Liver (tissue), 8 donors: ENCODE measurements at regions not wholly inside any gene's neighbourhood (a gene's known extent, or its start where the extent isn't known, plus 50 kb on each side); places are given as distances from the start of the nearest gene placed in this dataset.

Experiments used
- DNase-seq: peaks from one replicate; pipeline ENCODE4 v3.0.0-alpha.2; 2017; ENCODE audit warnings: low spot score
- H3K27ac ChIP-seq, 2 donors: one replicate each; pipeline ENCODE4 v1.7.0; 2013; ENCODE audit warnings: inconsistent platforms in 2 of 2, low read length in 2 of 2, control low read depth in 1 of 2, low read depth in 1 of 2, mild to moderate bottlenecking in 1 of 2
- H3K27me3 ChIP-seq, 4 donors: one replicate each; pipeline versions ENCODE4 v1.6.1 to v1.7.0; 2013; ENCODE audit warnings: low read length in 3 of 4, inconsistent platforms in 1 of 4, mild to moderate bottlenecking in 1 of 4, moderate library complexity in 1 of 4; ENCODE audit not compliant: control insufficient read depth in 4 of 4, insufficient read depth in 4 of 4
- H3K36me3 ChIP-seq, 4 donors: one replicate each; pipeline versions ENCODE4 v1.6.1 to v1.7.0; 2013; ENCODE audit warnings: low read length in 3 of 4, mild to moderate bottlenecking in 3 of 4, low read depth in 1 of 4, moderate library complexity in 1 of 4; ENCODE audit not compliant: control insufficient read depth in 4 of 4, insufficient read depth in 3 of 4
- H3K4me1 ChIP-seq, 4 donors: one replicate each; pipeline versions ENCODE4 v1.6.1 to v1.7.0; 2013; ENCODE audit warnings: low read length in 3 of 4, mild to moderate bottlenecking in 3 of 4, moderate library complexity in 1 of 4; ENCODE audit not compliant: control insufficient read depth in 4 of 4, insufficient read depth in 4 of 4
- H3K4me3 ChIP-seq, 3 donors: one replicate each; pipeline versions ENCODE4 v1.6.1 to v1.7.0; 2013; ENCODE audit warnings: low read length in 3 of 3, control low read depth in 1 of 3, low read depth in 1 of 3, mild to moderate bottlenecking in 1 of 3
- H3K9ac ChIP-seq, 2 donors: one replicate each; pipeline ENCODE4 v1.7.0; 2013; ENCODE audit warnings: low read length in 2 of 2, mild to moderate bottlenecking in 2 of 2, moderate library complexity in 2 of 2, control low read depth in 1 of 2, low read depth in 1 of 2
- H3K9me3 ChIP-seq, 4 donors: one replicate each; pipeline versions ENCODE4 v1.6.1 to v1.7.0; 2013; ENCODE audit warnings: low read length in 3 of 4; ENCODE audit not compliant: control insufficient read depth in 4 of 4
- EGR1 ChIP-seq, 2 donors: IDR thresholded peaks; 2 replicates each; pipeline ENCODE4 v1.6.1; 2016 to 2018; ENCODE audit warnings: antibody characterized with exemption in 2 of 2, low read depth in 2 of 2
- FOXA1 ChIP-seq: IDR thresholded peaks from 2 replicates; pipeline ENCODE4 v1.6.1; 2016; ENCODE audit warnings: antibody characterized with exemption
- FOXA2 ChIP-seq: IDR thresholded peaks from 2 replicates; pipeline ENCODE4 v1.6.1; 2016; ENCODE audit warnings: antibody characterized with exemption
- GABPA ChIP-seq, 2 donors: IDR thresholded peaks in 1 of 2; conservative IDR thresholded peaks in 1 of 2; 2 replicates each; pipeline ENCODE4 v1.6.1; 2016; ENCODE audit warnings: antibody characterized with exemption in 2 of 2, mild to moderate bottlenecking in 1 of 2, moderate library complexity in 1 of 2
- HNF4A ChIP-seq, 2 donors: conservative IDR thresholded peaks; 2 replicates each; pipeline ENCODE4 v1.6.1; 2016; ENCODE audit warnings: antibody characterized with exemption in 2 of 2, mild to moderate bottlenecking in 2 of 2
- HNF4G ChIP-seq: IDR thresholded peaks from 2 replicates; pipeline ENCODE4 v1.6.1; 2016; ENCODE audit warnings: antibody characterized with exemption
- JUND ChIP-seq, 2 donors: IDR thresholded peaks; 2 replicates each; pipeline ENCODE4 v1.6.1; 2016; ENCODE audit warnings: antibody characterized with exemption in 2 of 2
- MAX ChIP-seq: IDR thresholded peaks from 2 replicates; pipeline ENCODE4 v1.6.1; 2016; ENCODE audit warnings: antibody characterized with exemption
- NR2F2 ChIP-seq: IDR thresholded peaks from 2 replicates; pipeline ENCODE4 v1.6.1; 2016; ENCODE audit warnings: antibody characterized with exemption
- RAD21 ChIP-seq, 2 donors: IDR thresholded peaks; 2 replicates each; pipeline ENCODE4 v1.6.1; 2016; ENCODE audit warnings: antibody characterized with exemption in 2 of 2, mild to moderate bottlenecking in 2 of 2
- RXRA ChIP-seq, 2 donors: IDR thresholded peaks; 2 replicates each; pipeline ENCODE4 v1.6.1; 2017 to 2018; ENCODE audit warnings: antibody characterized with exemption in 2 of 2, mild to moderate bottlenecking in 1 of 2
- SP1 ChIP-seq: IDR thresholded peaks from 2 replicates; pipeline ENCODE4 v1.6.1; 2018; ENCODE audit warnings: antibody characterized with exemption, mild to moderate bottlenecking
- TAF1 ChIP-seq: conservative IDR thresholded peaks from 2 replicates; pipeline ENCODE4 v1.6.1; 2016; ENCODE audit warnings: antibody characterized with exemption, mild to moderate bottlenecking
- YY1 ChIP-seq: IDR thresholded peaks from 2 replicates; pipeline ENCODE4 v1.6.1; 2016; ENCODE audit warnings: antibody characterized with exemption, mild to moderate bottlenecking
- ZBTB33 ChIP-seq: IDR thresholded peaks from 2 replicates; pipeline ENCODE4 v1.6.1; 2016; ENCODE audit warnings: antibody characterized with exemption
- WGBS: extraction: QIAGEN DNeasy Blood & Tissue Kit; methylation state at CpG from one replicate; pipeline ENCODE4 v1.1.7; 2013; 5-methylcytosine and 5-hydroxymethylcytosine counted together
- TF ChIP-seq, protein P1 (sequence below): IDR thresholded peaks from 2 replicates; pipeline ENCODE4 v1.6.1; 2016; ENCODE audit warnings: antibody characterized with exemption, mild to moderate bottlenecking
- TF ChIP-seq, protein P2 (sequence below): IDR thresholded peaks from 2 replicates; pipeline ENCODE4 v1.6.1; 2016; ENCODE audit warnings: antibody characterized with exemption
- TF ChIP-seq, protein P3 (sequence below): fragments of 150-350 bp; IDR thresholded peaks from 2 replicates; pipeline ENCODE4 v1.5.1; 2017; ENCODE audit warnings: improper control_type of control experiment, low read depth, low read length; ENCODE audit not compliant: missing input control
- donor health status: healthy.
- donor health status: healthy.
- donor health status: healthy.
- donor health status: healthy.
- donor health status: healthy.

DNA sequence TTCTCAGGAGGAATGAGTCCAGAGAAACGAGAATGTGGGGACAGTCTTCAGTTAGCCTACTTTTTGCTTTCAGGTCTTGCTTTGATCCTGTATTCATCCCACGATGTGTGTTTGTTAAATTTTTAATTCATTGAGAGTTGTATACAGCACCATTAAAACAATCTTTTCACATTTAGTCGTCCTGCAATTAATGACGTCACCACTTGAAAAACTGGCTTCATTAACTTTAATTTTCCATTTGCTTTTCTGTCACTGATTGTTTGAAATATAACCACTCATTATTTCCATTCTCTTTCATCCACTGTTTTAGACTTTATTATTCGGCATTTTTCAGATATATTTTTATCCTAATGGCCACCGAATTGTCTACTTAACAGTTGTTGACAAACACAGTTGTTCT, 146.9 kb downstream of the TFEC start:
- Histone ChIP-seq H3K27ac (no peak overlapping the region), H3K4me1 (no peaks in the 10 kb centered on the region), H3K4me3 (no peak overlapping the region), H3K9me3 (no peaks in the 10 kb centered on the region), H3K36me3 (no peaks in the 10 kb centered on the region), H3K9ac (no peak overlapping the region), H3K27me3 (no peaks in the 10 kb centered on the region)
- TF ChIP-seq HNF4A (conservative IDR thresholded peaks at IDR 0.05): no peak
- TF ChIP-seq, protein P1, sequence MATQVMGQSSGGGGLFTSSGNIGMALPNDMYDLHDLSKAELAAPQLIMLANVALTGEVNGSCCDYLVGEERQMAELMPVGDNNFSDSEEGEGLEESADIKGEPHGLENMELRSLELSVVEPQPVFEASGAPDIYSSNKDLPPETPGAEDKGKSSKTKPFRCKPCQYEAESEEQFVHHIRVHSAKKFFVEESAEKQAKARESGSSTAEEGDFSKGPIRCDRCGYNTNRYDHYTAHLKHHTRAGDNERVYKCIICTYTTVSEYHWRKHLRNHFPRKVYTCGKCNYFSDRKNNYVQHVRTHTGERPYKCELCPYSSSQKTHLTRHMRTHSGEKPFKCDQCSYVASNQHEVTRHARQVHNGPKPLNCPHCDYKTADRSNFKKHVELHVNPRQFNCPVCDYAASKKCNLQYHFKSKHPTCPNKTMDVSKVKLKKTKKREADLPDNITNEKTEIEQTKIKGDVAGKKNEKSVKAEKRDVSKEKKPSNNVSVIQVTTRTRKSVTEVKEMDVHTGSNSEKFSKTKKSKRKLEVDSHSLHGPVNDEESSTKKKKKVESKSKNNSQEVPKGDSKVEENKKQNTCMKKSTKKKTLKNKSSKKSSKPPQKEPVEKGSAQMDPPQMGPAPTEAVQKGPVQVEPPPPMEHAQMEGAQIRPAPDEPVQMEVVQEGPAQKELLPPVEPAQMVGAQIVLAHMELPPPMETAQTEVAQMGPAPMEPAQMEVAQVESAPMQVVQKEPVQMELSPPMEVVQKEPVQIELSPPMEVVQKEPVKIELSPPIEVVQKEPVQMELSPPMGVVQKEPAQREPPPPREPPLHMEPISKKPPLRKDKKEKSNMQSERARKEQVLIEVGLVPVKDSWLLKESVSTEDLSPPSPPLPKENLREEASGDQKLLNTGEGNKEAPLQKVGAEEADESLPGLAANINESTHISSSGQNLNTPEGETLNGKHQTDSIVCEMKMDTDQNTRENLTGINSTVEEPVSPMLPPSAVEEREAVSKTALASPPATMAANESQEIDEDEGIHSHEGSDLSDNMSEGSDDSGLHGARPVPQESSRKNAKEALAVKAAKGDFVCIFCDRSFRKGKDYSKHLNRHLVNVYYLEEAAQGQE: no peak
- no peak for TF ChIP-seq HNF4G
- TF ChIP-seq SP1: no peak
- TF ChIP-seq RAD21 (IDR thresholded peaks at IDR 0.05): no peak
- TF ChIP-seq, protein P2, sequence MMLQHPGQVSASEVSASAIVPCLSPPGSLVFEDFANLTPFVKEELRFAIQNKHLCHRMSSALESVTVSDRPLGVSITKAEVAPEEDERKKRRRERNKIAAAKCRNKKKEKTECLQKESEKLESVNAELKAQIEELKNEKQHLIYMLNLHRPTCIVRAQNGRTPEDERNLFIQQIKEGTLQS: no peak
- no peak for TF ChIP-seq JUND (IDR thresholded peaks at IDR 0.05)
- no peak for TF ChIP-seq TAF1
- no peak for TF ChIP-seq EGR1 (IDR thresholded peaks at IDR 0.05; ENCODE audit: low read depth in 2 of 2)
- no peak for TF ChIP-seq FOXA1
- no peak for TF ChIP-seq GABPA (IDR thresholded peaks at IDR 0.05 in 1 of 2, conservative IDR thresholded peaks at IDR 0.05 in 1 of 2)
- no peak for TF ChIP-seq YY1
- TF ChIP-seq FOXA2: no peak
- no peak for TF ChIP-seq MAX
- TF ChIP-seq RXRA (IDR thresholded peaks at IDR 0.05): no peak
- TF ChIP-seq, protein P3, sequence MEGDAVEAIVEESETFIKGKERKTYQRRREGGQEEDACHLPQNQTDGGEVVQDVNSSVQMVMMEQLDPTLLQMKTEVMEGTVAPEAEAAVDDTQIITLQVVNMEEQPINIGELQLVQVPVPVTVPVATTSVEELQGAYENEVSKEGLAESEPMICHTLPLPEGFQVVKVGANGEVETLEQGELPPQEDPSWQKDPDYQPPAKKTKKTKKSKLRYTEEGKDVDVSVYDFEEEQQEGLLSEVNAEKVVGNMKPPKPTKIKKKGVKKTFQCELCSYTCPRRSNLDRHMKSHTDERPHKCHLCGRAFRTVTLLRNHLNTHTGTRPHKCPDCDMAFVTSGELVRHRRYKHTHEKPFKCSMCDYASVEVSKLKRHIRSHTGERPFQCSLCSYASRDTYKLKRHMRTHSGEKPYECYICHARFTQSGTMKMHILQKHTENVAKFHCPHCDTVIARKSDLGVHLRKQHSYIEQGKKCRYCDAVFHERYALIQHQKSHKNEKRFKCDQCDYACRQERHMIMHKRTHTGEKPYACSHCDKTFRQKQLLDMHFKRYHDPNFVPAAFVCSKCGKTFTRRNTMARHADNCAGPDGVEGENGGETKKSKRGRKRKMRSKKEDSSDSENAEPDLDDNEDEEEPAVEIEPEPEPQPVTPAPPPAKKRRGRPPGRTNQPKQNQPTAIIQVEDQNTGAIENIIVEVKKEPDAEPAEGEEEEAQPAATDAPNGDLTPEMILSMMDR: no peak
- no peak for TF ChIP-seq ZBTB33
- no peak for TF ChIP-seq NR2F2
- DNase-seq: no peak
- WGBS: 81% methylated on average over 6 of the region's 6 CpGs

DNA sequence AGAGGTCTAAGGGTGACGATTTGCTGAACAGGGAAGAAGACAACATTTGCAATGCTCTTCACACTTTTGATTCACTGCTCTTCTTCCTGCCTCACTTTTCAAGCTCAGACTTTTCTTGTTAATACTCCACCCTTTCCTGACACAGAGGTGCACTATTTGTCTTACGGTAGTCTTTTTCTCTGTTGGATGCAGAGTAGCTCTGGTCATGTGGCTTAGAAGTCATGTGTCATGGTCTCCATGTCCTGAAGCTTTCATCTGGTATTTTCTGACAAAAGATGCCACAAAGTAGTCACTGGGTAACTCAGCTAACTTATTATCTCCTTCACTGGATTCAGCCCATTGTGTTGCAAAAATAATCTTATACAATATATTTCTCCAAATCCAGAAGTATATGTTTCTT, 149.1 kb downstream of the TFEC start:
- Histone ChIP-seq H3K4me1 (no peaks in the 10 kb centered on the region), H3K27ac (no peak overlapping the region), H3K9me3 (no peaks in the 10 kb centered on the region), H3K4me3 (no peak overlapping the region), H3K36me3 (no peaks in the 10 kb centered on the region), H3K27me3 (peaks cover 0 to 2% (median 0%) of the 10 kb centered on the region in 4 donors), H3K9ac (no peak overlapping the region)
- 76% methylated on average over 2 of the region's 2 CpGs for WGBS
- no peak for DNase-seq
- no peak for TF ChIP-seq MAX
- TF ChIP-seq YY1: no peak
- TF ChIP-seq RAD21 (IDR thresholded peaks at IDR 0.05): no peak
- TF ChIP-seq RXRA (IDR thresholded peaks at IDR 0.05): no peak
- TF ChIP-seq JUND (IDR thresholded peaks at IDR 0.05): no peak
- no peak for TF ChIP-seq EGR1 (IDR thresholded peaks at IDR 0.05; ENCODE audit: low read depth in 2 of 2)
- no peak for TF ChIP-seq SP1
- no peak for TF ChIP-seq TAF1
- TF ChIP-seq GABPA (IDR thresholded peaks at IDR 0.05 in 1 of 2, conservative IDR thresholded peaks at IDR 0.05 in 1 of 2): no peak
- TF ChIP-seq HNF4A (conservative IDR thresholded peaks at IDR 0.05): no peak
- no peak for TF ChIP-seq HNF4G
- no peak for TF ChIP-seq NR2F2
- TF ChIP-seq ZBTB33: no peak
- TF ChIP-seq, protein P3: no peak
